WI38 (cell line): ENCODE measurements at regions not wholly inside any gene's neighbourhood (a gene's known extent, or its start where the extent isn't known, plus 50 kb on each side); places are given as distances from the start of the nearest gene placed in this dataset.

Experiments used
- H3K4me3 ChIP-seq: 2 replicates; pipeline ENCODE4 v1.5.1; 2011; ENCODE audit warnings: low read depth, mild to moderate bottlenecking, control low read depth, low read length
- TF ChIP-seq, protein P1 (sequence below): IDR thresholded peaks from 2 replicates; pipeline ENCODE4 v1.5.1; 2012; ENCODE audit warnings: low read depth, mild to moderate bottlenecking, control low read depth, low read length

DNA sequence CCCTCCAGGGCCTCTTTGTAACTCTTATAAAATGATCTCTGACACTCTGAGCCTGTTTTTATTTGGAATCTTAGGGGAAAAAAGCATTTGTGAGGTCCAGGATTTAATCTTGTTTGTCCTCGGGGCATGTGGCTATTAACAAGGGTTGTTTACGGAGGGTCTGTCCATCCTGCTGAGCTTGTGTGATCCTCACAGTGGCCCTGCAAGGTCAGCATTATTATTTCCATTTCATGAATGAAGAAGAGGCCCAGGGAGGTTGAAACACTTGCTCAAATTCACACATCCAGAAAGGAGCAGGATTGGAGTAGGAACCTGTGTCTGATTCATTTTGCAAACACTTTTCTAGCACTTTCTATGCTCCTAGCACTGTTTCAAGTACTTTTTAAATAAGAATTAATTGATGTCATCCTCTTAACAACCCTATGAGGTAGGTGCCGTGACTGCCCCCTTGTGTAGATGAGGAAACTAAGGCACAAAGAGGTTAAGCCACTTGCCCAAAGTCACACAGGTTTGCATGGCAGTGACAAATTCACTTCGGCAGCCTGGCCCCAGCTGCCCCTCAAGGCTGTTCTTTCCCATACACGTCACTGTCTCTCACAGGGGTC is 178.9 kb downstream of the MIS18A start:
- TF ChIP-seq, protein P1, sequence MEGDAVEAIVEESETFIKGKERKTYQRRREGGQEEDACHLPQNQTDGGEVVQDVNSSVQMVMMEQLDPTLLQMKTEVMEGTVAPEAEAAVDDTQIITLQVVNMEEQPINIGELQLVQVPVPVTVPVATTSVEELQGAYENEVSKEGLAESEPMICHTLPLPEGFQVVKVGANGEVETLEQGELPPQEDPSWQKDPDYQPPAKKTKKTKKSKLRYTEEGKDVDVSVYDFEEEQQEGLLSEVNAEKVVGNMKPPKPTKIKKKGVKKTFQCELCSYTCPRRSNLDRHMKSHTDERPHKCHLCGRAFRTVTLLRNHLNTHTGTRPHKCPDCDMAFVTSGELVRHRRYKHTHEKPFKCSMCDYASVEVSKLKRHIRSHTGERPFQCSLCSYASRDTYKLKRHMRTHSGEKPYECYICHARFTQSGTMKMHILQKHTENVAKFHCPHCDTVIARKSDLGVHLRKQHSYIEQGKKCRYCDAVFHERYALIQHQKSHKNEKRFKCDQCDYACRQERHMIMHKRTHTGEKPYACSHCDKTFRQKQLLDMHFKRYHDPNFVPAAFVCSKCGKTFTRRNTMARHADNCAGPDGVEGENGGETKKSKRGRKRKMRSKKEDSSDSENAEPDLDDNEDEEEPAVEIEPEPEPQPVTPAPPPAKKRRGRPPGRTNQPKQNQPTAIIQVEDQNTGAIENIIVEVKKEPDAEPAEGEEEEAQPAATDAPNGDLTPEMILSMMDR = 0 out of 2 replicates have a peak, but pooled peaks have one; percentile 12

DNA sequence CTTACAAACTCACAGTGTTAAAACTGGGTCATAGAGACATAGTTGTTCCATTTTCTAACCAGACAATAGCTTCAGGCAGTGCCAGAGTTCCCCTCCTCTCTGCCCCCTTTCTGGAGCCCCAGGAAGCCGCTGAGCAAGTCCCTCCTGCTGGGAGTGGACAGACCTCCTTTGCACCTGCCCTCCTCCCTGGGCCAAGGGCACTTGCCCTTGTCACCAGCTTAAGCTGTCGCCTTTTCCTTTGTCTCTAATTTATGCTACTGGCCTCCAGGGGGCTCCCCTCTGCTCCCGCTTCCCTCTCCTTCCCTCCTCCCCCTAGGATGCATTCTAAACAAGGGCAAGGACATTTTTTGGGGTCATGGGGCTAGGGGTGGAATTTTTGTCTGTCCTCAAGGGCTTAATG is 182.4 kb downstream of the MIS18A start:
- TF ChIP-seq, protein P1 = no peak
- H3K4me3 ChIP-seq = no peak overlapping the region

More for the DNA sequence above, 178.9 kb downstream of the MIS18A start:
- no peak overlapping the region for H3K4me3 ChIP-seq

DNA sequence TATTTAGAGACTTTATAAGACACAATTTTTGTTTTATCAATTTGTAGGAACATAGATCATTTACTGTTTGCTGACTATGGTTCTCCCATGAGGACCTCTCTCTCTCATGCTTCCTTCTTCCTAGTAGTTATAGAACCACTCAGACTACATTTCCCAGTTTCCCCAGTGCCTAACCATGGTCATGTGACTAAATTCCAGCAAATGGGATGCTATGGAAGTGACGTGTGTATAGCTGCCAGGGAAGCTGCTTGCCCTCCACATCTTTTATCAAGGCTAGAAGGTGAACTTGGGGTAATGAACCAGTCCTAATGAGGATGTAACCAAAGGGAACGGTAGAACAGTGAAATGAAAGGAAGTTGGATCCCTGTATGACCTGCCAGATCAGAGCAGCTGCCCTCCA is 184.0 kb downstream of the MIS18A start:
- H3K4me3 ChIP-seq = no peak overlapping the region
- TF ChIP-seq, protein P1 = no peak

DNA sequence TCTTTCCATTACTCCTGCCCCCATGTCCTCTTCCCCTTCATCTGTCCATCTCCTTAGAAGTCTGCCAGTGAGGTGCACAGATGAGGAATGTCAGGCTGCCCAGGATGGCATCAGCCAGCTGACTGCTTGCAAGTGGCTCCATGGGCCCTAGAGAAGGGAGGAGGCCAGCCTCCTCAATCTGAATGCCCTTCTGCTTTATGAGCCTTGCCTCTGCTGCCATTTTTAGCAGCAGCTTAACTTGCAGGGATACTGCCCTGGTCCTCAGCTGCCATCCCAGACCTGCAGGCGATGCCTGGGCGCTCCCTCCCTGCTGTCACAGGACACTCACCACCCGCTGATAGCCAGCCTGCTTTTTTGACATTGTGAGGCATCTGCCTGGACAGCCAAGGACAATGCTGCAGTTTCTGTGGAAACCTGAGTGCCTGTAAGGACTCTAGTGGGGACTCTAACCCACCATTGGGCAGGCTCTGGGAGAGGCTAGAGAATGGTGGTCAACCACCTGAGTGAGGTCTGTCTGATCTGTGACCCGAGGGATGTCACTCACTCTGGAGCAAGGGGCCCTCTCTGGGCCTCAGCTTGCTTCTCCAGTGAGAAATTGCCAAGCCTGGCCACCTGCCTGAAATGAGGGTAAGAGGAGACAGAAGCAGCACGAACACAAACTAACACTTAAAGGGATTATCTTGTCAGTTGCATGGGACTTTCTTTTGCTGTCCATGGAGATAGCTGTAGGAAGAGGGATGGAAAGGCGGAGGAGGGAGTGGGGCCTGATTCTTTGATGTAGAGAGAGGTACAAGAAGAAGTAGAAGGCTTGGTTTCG is 185.0 kb downstream of the MIS18A start:
- TF ChIP-seq, protein P1 = no peak
- H3K4me3 ChIP-seq = no peak overlapping the region

GRCh38 chr21:32090956-32091355 is 187.9 kb downstream of the MIS18A start:
- no peak overlapping the region for H3K4me3 ChIP-seq
- TF ChIP-seq, protein P1 = no peak

DNA sequence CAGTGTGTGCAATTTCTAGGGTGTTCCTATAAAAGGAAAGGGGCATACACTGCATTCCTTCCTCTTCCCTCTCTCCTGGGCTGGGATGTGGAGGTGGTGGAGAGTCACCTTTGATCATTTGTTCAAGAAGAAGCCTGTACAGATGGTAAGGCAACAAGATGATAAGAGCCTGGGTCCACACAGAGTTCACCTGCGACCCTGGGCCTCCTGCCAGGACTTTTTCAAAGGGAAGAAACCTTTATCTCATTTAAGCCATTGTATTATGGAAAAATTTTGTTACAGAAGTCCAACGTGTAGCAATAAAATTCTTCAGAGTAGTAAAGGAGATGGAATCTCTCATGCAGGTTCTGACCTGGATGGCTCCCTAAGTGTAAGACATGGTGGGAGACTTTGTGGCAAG is 189.1 kb downstream of the MIS18A start:
- no peak overlapping the region for H3K4me3 ChIP-seq
- TF ChIP-seq, protein P1 = no peak

DNA sequence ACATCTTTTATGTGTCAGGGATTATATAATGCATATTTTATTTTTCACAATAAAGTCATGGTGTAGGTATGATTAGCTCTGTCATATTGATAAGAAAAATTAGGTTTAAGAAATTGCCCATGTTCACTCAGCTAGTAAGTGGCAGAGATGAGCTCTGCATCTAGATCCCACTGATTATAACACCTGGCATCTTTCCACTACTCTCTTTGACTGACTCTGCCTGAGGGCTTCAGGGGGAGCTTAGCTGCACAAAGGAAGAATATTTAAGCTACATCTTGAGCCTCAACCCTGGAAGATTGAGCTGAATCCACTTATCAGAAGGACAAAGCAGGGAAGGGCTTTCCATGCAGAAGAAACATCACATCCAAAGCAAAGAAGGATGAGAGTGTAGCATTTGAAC is 190.4 kb downstream of the MIS18A start:
- H3K4me3 ChIP-seq = no peak overlapping the region
- TF ChIP-seq, protein P1 = no peak
